H1 (cell line): ENCODE measurements at regions not wholly inside any gene's neighbourhood (a gene's known extent, or its start where the extent isn't known, plus 50 kb on each side); places are given as distances from the start of the nearest gene placed in this dataset.

Source experiments
- ASH2L ChIP-seq: fragments of 200-600, 300-600 bp; sonication (generic); IDR thresholded peaks from one replicate; pipeline ENCODE4 v1.7.1; 2017; ENCODE audit warnings: low read length
- CREB1 ChIP-seq: IDR thresholded peaks from 2 replicates; pipeline ENCODE4 v1.6.1; 2012; ENCODE audit warnings: inconsistent platforms
- KDM4A ChIP-seq: IDR thresholded peaks from one replicate; pipeline ENCODE4 v1.7.1; 2012; ENCODE audit warnings: low read depth, mild to moderate bottlenecking, moderate library complexity, low read length, inconsistent platforms; ENCODE audit not compliant: severe bottlenecking
- SAP30 ChIP-seq: fragments of 300-600 bp; sonication (generic); IDR thresholded peaks from 2 replicates; pipeline ENCODE4 v1.7.1; 2012; ENCODE audit warnings: low read length, moderate library complexity, mild to moderate bottlenecking, inconsistent platforms; ENCODE audit not compliant: insufficient read depth, insufficient replicate concordance
- SRF ChIP-seq: IDR thresholded peaks from 2 replicates; pipeline ENCODE4 v1.6.1; 2011; ENCODE audit warnings: mild to moderate bottlenecking, low read depth, low read length, moderate library complexity
- TBP ChIP-seq: IDR thresholded peaks from 2 replicates; pipeline ENCODE4 v1.6.1; 2011; ENCODE audit warnings: low read depth, low read length, improper control_type of control experiment
- TF ChIP-seq, protein P1 (sequence below): fragments of 300-600 bp; sonication (generic); IDR thresholded peaks from 2 replicates; pipeline ENCODE4 v1.7.1; 2012; ENCODE audit warnings: low read length, moderate library complexity, mild to moderate bottlenecking, inconsistent platforms; ENCODE audit not compliant: insufficient replicate concordance

DNA sequence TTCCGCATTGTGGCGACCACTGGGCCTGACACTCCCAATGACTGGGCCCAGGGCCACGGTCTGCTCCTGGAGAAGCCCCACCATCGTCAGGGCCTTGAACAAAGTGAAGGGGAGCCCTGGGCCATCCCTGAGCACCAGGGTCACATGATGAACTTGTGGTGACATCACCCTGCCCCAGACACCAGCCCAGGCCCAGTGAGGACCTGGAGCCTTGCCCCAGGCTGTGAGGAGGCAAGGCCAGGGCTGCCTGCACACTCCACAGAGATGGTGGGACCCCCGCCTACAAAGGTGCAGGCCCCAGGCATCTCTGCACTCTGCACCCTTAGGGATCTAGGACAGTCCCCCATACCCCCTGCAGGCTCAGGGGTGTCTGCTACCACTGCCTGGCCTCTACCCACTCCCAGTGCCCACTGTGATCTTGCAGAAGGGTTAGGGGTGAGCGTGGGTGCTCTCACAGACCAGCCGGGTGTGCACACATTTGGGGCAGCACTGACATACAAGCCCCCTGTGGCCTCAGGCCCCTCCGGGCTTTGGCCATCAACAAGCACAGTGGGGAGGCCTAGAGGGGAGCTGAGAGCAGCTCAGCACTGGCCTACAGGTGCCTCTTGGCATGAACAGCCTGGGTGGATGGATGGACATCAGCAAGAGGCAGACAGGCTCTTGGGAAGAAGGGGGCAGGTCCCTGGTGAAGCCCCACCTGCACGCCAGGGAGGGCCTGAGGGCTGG, 624.0 kb upstream of the LRRTM4 start (continued):
- TF ChIP-seq, protein P1, sequence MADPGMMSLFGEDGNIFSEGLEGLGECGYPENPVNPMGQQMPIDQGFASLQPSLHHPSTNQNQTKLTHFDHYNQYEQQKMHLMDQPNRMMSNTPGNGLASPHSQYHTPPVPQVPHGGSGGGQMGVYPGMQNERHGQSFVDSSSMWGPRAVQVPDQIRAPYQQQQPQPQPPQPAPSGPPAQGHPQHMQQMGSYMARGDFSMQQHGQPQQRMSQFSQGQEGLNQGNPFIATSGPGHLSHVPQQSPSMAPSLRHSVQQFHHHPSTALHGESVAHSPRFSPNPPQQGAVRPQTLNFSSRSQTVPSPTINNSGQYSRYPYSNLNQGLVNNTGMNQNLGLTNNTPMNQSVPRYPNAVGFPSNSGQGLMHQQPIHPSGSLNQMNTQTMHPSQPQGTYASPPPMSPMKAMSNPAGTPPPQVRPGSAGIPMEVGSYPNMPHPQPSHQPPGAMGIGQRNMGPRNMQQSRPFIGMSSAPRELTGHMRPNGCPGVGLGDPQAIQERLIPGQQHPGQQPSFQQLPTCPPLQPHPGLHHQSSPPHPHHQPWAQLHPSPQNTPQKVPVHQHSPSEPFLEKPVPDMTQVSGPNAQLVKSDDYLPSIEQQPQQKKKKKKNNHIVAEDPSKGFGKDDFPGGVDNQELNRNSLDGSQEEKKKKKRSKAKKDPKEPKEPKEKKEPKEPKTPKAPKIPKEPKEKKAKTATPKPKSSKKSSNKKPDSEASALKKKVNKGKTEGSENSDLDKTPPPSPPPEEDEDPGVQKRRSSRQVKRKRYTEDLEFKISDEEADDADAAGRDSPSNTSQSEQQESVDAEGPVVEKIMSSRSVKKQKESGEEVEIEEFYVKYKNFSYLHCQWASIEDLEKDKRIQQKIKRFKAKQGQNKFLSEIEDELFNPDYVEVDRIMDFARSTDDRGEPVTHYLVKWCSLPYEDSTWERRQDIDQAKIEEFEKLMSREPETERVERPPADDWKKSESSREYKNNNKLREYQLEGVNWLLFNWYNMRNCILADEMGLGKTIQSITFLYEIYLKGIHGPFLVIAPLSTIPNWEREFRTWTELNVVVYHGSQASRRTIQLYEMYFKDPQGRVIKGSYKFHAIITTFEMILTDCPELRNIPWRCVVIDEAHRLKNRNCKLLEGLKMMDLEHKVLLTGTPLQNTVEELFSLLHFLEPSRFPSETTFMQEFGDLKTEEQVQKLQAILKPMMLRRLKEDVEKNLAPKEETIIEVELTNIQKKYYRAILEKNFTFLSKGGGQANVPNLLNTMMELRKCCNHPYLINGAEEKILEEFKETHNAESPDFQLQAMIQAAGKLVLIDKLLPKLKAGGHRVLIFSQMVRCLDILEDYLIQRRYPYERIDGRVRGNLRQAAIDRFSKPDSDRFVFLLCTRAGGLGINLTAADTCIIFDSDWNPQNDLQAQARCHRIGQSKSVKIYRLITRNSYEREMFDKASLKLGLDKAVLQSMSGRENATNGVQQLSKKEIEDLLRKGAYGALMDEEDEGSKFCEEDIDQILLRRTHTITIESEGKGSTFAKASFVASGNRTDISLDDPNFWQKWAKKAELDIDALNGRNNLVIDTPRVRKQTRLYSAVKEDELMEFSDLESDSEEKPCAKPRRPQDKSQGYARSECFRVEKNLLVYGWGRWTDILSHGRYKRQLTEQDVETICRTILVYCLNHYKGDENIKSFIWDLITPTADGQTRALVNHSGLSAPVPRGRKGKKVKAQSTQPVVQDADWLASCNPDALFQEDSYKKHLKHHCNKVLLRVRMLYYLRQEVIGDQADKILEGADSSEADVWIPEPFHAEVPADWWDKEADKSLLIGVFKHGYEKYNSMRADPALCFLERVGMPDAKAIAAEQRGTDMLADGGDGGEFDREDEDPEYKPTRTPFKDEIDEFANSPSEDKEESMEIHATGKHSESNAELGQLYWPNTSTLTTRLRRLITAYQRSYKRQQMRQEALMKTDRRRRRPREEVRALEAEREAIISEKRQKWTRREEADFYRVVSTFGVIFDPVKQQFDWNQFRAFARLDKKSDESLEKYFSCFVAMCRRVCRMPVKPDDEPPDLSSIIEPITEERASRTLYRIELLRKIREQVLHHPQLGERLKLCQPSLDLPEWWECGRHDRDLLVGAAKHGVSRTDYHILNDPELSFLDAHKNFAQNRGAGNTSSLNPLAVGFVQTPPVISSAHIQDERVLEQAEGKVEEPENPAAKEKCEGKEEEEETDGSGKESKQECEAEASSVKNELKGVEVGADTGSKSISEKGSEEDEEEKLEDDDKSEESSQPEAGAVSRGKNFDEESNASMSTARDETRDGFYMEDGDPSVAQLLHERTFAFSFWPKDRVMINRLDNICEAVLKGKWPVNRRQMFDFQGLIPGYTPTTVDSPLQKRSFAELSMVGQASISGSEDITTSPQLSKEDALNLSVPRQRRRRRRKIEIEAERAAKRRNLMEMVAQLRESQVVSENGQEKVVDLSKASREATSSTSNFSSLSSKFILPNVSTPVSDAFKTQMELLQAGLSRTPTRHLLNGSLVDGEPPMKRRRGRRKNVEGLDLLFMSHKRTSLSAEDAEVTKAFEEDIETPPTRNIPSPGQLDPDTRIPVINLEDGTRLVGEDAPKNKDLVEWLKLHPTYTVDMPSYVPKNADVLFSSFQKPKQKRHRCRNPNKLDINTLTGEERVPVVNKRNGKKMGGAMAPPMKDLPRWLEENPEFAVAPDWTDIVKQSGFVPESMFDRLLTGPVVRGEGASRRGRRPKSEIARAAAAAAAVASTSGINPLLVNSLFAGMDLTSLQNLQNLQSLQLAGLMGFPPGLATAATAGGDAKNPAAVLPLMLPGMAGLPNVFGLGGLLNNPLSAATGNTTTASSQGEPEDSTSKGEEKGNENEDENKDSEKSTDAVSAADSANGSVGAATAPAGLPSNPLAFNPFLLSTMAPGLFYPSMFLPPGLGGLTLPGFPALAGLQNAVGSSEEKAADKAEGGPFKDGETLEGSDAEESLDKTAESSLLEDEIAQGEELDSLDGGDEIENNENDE, result no peak
- TF ChIP-seq TBP (no peak), ASH2L (no peak), SRF (no peak), CREB1 (no peak), KDM4A (no peak), SAP30 (no peak)
- TF ChIP-seq, all 59 proteins: peak for 0
